GM21360 (cell line): ENCODE measurements at regions not wholly inside any gene's neighbourhood (a gene's known extent, or its start where the extent isn't known, plus 50 kb on each side); places are given as distances from the start of the nearest gene placed in this dataset.

ENCODE experiments used
- ATAC-seq: cut with Tn5 transposase; IDR thresholded peaks from one replicate; pipeline ENCODE4 v1.9.1; 2021; ENCODE audit warnings: mild to moderate bottlenecking, moderate library complexity; ENCODE audit not compliant: unreplicated experiment

DNA sequence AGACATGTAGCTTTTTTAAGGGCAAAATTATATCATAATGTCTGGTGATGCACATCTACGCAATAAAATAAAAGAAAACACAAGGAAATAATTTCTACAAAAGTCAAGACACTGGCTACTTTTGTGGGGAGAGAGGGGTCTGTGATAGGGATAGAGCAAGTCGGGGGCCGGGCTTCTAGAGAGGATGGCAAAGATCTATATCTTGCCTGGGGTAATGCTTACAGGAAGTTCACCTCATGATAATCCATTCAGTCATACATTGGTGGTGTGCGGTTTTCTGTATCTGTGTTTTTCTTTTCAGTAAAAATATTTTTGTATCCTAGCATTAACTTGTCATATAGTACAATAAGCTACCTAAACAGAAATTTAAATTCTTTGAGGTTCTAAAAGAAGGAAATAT, 178.8 kb downstream of the ARRDC4 start:
- no peak for ATAC-seq

DNA sequence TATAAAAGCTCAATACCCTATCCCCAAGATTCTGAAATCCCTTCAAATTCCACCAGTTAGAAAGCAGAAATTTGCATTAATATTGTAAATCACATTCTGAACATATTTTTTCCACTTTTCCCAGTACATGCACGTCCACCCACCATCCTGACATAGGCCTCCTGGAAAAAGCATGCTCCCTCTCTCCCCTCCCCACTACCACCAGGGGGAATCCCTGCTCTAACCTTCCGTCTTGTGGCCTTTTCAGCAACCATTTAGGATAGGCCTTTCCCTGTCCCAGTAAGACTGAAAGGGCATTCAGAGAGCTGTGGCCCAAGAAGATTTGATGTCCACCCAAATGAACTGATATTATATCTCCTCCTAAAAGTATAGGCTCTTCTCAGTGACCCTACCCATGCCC, 182.1 kb downstream of the ARRDC4 start:
- no peak for ATAC-seq

DNA sequence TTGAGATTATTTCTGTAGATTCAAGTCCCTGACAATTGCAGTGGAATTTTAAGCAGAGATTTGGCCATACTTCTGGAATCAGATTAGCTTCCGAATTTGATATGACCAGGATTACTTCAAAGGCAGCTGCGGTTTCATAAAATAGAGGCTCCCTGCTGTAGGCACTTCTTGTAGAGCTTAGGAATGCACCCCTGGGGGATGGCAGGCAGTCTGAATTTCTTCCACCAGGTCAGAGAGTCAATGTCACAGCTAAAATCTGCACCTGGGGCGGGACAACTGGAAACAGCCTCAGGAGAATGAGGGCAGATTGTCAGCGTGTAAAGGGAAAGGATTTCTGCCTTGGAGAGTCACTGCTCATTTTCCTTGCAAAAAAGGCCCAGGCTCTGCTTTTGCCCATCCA, 182.6 kb downstream of the ARRDC4 start:
- no peak for ATAC-seq

DNA sequence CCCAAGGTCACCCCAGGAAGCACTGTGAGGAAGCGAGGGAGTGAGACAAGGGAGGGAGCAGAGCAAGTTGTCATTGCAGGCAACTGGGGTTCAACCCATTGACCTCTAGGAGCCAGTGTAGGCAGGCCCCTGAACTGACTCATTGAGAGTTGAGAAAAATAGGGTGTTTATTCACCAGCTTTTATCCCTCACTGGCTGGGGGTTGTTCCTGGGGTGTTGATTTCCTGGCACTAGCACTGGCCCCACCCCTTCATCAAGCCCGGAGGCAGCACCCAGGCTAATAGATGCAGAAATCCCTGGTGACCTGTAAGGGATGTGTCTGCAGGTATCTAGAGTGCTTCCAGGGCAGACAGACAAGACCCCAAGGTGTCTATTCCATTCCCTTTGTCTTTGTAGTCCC, 183.9 kb downstream of the ARRDC4 start:
- ATAC-seq = no peak

DNA sequence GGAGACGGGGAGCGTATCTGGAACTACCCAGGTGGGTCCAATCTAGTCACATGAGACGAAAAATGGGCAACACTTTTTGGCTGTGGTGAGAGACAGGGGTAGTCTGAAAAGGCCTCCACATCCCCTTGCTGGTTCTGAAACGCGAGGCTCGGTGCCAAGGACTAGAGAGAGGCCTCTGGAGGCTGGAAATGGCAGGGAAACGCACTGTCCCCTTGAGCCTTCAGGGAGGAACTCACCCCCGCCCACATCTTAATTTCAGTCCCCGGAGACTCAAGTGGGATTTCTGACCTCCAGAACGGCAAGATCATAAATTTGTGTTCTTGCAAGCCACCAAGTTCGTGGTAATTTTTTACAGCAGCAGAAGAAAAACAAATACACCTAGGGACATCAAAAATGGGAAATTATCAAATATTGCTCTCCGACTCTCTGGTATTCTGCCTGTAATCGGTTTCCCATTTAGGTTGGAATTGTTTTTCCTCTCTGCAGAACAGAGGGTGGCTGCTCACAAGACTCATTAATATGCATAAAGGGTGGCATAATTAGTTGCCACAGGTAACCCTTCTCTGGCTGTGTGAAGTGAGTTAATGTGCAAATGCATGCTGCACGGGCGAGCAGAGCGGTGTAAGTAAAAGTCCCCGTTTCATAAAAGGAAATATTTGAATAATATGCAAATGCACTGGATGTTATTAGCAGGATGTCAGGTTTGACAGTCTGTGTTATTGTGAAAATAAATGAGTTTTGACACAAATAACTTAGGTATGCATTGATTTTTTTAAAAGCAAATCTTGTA, 185.7 kb downstream of the ARRDC4 start:
- no peak for ATAC-seq

DNA sequence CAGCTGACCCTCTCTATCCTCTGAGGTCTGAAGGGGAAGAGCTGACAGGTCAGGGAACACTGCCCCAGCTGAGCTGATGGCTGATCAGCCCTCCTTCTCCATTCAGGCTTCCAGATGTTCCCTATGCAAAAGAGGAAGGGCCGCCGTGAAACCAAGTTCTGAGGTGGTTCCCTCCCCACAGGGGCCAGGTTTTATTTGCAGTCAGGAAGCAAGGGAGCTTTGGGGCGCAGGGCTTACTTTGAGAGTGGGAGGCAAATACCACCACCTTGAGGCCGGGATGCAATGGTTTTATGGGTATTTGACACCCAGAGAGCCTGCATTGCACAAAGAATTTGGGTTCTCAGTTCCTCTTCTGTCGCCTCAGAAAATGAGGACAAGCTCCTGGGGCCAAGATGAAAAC, 186.9 kb downstream of the ARRDC4 start:
- peak; percentile 42 for ATAC-seq

DNA sequence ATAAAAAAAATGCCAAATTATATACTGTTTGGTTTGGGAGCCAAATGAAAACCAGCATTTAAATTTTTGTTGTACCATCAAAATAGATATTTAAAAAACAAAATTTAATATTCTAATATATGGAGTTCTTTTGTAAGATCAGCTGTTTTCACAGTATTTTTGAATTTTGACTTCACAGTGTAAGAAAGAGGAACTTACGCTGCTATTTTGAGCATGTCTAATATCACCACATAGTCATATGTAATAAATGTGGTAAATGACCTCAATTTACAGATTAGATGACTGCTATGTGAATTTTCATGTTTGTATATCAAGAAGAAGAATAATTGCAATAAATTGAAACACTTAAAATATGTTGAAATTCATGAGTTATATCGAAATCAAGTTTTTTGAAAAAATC, 189.6 kb downstream of the ARRDC4 start:
- no peak for ATAC-seq

DNA sequence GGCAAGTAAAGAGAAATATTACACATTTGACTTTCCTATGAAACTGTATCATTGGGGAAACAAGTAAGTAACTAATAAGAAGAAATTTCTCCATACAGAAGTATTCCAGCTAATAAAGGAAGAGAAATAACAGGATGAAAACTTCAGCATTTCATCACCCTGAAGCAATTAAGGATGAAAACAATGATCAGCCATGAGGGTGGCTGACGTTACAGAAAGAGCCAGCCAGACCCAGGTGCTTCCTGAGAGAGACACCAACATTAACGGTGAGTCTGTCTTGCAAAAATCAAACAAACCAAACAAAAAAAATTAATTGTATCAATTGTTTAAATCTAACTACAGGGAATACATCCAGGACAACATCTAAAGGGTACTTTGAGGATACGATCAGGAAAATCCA, 190.0 kb downstream of the ARRDC4 start:
- no peak for ATAC-seq

DNA sequence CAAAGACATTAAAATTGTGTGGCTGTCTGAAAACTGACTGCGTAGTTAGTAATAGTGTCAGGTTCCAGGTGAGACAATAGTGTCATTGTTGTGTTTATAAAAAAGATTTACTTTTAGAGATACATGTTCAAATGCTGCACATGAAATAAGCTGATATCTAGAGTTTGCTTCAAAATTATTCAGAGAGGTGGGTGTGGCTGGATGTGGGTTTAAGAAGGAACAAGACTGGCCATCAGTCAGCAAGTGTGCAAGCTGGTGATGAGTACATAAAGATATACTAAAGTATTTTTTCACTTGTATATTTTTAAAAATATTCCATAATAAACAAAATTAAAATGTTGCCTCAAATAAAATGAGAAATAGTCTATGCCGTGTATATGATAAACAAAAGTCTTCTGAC, 190.6 kb downstream of the ARRDC4 start:
- no peak for ATAC-seq

DNA sequence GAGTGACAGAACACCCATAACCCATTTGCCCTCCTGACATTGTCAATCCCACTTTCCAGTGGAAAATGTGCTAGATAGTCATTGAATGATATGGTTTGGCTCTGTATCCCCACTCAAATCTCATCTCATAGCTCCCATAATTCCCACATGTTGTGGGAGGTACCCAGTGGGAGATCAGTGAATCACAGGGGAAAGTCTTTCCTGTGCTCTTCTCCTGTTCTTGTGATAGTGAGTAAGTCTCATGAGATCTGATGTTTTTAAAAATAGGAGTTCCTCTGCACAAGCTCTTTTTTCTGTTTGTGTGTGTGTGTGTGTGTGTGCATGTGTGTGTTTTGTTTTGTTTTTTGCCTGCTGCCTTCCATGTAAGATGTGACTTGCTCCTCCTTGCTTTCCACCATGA, 191.7 kb downstream of the ARRDC4 start:
- ATAC-seq = no peak

DNA sequence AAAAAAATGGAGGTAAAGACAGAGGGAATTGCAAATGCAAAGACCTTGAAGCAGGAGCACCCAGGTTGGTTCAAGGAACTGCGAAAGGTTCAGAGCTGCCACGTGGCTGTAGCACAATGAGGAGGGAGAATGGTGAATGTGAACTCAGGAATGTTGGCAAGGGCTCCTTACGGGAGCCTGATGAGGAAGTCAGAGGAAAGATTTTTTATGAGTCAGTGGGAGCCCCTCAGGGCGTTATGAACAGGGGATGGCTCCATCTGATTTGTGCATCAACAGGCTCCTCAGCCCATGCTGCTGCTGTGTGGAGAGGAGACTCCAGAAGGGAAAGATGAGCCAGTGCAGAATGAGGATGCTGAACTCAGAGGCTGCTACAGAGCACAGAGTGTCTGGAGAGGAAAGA, 194.4 kb downstream of the ARRDC4 start:
- ATAC-seq = no peak

DNA sequence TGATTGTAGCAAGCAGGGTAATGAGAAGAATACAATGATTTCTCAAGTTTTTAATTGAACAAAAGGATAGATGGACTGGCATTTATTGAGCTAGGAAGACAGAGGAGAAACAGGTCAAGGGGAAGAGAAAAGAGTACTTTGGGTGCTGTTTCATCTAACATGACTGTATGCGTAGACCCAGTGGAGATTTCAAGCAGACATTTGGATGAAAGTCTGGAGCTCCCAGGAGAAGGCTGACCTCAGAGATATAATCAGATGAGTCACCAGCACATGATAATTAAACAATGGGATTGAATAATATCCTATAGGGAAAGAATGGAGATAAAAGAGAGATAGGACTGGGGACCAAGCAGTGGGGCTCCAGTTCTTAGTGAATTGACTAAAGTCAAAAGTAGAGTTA, 194.9 kb downstream of the ARRDC4 start:
- ATAC-seq = no peak

DNA sequence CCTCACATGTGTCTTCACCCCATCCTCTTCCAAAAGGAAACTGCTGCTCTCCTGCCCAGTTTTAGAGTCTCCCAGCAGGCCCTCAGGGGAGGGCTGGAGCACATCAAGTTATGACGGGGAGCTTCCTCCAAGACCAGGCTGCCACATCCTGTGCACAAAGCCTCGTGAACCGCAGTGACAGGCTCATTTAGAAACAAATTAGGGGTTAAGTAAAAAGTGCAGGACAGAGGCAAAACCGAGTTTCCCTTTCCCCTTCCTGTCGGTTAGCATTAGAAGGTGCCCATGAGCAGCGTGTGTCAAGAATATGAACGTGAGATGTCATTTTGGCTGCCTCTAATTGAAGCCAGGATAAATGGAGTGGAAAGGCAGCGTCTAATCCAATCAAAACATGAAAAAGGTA, 199.7 kb downstream of the ARRDC4 start:
- ATAC-seq = peak; percentile 95

DNA sequence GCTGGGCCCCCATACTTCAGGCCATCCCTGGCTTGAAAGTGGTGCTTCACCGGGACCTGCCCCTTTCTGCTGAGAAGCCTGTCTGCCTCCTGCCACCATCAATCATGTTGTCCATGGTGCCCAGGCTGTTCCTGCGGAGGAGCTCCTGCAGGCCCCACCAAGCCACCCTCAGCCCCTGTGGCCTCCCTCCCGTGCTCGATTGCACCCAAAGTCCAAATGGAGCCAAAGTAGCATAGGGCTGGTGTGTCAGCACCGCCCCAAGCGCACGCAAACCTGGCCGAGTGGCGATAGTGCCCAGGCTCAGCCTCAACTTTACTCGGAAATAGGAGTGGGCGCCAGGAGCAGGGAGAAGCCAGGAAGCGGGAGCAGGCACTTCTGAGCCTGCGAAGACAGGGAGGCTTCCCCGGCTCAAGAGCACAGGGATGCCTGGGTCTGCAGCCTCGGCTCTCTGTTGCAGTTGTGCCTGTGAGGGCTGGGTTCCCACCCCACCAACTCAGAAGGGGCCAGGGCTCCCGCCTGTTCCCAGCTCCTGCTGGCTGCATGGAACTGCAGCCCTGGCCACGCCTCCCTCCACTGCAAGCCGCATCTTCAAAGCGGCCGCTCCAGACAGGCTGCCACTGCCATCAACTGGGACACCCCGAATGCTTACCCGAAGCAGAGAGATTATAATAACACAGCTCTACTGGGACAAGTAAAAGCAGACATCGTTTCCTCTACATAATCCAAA, 203.0 kb downstream of the ARRDC4 start:
- no peak for ATAC-seq

DNA sequence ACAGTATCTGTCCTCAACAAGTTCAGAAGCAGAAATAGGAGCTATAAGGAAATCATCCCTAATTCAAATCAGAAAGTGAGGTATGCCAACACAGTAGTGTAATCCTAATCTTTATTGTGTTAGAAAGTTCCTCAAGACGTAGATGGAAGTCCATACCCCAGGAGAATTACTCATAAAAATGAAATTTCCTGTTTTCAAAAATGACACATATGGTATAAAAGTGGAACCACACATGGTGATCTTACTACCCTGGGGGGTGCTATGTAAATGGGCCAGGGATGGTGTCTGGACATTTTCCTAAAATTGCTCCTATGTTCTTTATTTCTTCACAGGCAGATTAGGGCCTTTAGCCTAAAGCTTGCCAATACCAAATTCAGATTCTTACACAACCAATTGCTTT, 204.1 kb downstream of the ARRDC4 start:
- ATAC-seq = no peak

DNA sequence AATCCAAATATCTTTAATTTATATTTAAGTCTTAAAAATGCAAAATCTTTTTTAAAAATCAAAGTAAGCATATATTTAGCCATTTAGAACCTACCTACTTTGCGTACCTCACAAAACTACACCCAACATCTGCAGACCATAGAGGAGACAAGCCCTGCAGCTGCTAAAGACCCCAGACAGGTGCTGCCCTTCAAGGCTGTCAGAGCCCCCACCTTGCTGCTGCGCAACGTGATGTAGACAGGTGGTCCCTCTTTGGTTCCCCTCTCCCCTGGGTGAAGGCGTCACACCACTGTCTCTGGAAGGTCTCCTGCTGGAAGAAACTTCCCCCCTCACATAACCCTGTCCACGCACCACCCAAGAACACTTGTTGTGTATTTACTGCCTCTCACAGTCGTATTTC, 204.5 kb downstream of the ARRDC4 start:
- no peak for ATAC-seq

DNA sequence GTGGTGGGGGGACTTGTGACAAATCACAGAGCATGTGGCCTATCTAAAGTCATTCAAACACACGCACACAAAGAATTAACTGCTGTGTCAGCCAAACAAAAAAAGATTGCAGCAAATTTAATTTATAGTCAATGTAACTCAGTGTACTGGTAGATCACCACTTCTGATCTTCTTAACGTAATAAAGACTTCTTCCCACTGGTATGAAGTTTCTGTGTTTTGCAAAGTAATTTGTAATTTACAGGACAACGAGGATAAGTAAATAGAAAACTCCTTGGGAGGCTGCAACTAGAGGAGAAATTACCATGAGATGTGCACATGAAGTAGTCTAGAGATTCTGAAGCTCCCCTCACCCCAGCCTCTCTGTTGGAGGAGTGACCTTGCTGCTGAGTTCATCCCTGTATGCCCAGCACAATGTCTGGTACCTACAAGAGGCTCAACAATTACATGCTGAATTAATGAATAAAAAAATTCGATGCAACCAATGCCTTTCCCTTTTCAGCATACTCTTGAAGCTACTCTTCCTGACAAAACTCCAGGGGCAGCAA, 207.3 kb downstream of the ARRDC4 start:
- no peak for ATAC-seq

DNA sequence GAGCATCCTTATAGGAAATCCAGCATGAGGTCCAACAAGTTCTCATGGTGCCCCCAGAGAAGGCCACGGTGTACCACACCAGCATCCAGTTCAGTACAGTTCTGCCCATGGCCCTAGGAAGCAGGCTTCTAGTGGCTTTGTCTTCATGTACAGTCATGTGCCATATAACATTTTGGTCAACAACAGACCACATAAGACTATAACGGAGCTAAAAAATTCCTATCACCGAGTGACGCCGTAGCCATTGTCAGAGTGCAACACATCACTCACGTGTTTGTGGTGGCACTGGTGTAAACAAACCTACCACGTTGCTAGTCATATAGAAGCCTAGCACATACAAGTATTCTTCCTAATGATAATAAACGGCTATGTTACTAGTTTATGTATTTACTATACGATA, 209.0 kb downstream of the ARRDC4 start:
- no peak for ATAC-seq

DNA sequence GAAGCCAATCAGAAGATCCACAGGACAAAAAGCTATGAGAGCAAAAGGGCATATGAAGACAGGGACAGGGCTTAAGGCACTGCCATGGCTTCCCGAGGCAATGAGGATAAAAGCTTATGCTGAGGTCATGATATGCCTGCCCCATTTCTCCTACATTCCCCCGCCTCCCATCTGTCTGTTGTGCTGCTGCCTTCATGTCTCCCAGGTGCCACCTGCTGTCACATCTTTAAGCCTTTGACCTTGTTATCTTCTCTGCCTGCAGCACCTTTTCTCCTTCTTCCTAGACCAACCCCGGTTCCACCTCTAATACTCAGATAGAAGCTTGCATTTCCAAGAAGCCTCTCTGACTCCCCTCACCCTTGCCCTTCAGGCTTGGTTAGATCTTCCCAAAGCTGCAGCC, 213.8 kb downstream of the ARRDC4 start:
- ATAC-seq = no peak

DNA sequence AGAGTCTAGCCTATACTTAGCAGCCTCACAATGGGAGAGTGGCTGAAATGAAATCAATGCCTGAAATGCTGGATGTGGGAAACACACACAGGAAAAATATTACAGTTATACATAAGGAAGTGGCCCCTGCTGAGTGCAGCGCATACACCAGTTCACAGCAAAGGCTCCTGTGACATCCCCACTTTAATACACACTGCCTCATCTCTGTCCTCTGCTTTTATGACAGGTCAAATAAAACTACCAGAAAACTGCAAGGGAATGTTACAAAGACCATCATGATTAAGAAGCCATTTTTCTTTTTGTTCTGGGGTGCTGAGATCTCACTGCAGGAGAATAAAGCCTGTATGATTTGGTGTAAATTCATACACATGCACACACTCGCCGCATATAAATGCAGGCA, 214.3 kb downstream of the ARRDC4 start:
- ATAC-seq = no peak

DNA sequence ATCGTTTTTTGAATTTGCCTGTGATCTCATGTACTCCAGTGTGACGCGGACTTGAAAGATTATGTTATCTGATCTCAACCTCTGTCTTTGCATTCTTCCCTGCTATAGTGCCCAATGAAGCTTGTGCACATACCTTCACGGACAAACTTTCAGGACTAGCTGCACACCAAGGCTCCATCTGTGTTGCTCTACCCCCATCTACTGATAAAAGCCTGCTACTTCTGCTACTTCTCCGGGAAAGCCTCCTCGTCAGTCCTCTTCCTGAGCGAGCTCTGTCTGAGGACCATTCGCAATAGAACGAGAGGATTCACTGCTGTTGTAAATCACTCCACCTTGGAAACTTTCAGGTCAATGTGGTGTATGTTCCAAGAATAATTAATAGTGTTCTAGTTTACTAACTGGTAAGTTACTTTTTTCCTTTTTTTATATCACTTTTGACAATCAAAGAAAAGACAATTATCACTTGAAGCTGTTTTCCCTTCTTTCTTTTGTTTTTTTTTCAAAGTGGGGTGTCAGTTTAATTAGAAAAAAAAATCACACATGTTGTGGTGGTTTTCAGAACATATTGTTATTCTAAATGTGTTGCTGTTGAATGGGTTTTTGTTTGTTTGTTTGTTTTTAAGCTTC, 217.6 kb downstream of the ARRDC4 start:
- ATAC-seq = no peak

DNA sequence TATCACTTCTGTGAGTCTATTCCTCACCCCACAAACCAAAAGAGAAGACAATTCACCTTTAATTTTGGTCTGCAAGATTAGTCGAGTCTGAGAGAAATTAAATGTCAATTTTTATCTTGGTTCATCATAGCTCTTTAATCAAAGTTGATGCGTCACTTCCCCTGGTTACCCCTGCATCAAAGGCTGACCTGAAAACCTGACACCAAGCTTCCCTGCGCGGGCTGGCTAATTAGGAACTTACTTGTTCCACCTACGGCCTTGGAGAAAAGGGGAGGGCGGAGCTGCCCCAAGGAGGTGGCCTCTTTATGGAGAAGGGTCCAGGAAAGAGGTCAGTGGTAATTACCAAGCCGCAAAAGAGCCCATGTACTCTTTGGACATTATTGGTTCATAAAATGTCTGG, 218.4 kb downstream of the ARRDC4 start:
- no peak for ATAC-seq
